HUES48 (cell line): ENCODE measurements at regions not wholly inside any gene's neighbourhood (a gene's known extent, or its start where the extent isn't known, plus 50 kb on each side); places are given as distances from the start of the nearest gene placed in this dataset.

ENCODE experiments used
- H3K27ac ChIP-seq: one replicate; pipeline ENCODE4 v1.7.0; 2013; ENCODE audit warnings: low read depth, low read length, inconsistent platforms
- H3K27me3 ChIP-seq: 2 replicates; pipeline ENCODE4 v1.6.1; 2013; ENCODE audit warnings: mild to moderate bottlenecking, low read length; ENCODE audit not compliant: control insufficient read depth, insufficient read depth
- H3K36me3 ChIP-seq: 2 replicates; pipeline ENCODE4 v1.6.1; 2013; ENCODE audit warnings: low read length; ENCODE audit not compliant: control insufficient read depth, insufficient read depth
- H3K4me1 ChIP-seq: 2 replicates; pipeline ENCODE4 v1.6.1; 2013; ENCODE audit warnings: mild to moderate bottlenecking, low read length; ENCODE audit not compliant: control insufficient read depth, insufficient read depth
- H3K4me3 ChIP-seq: 2 replicates; pipeline ENCODE4 v1.5.1; 2013; ENCODE audit warnings: mild to moderate bottlenecking, low read depth, low read length
- H3K9ac ChIP-seq: 2 replicates; pipeline ENCODE4 v1.6.1; 2013; ENCODE audit warnings: mild to moderate bottlenecking, low read depth, low read length, moderate library complexity
- H3K9me3 ChIP-seq: 2 replicates; pipeline ENCODE4 v1.6.1; 2013; ENCODE audit warnings: low read length; ENCODE audit not compliant: control insufficient read depth, insufficient read depth

DNA sequence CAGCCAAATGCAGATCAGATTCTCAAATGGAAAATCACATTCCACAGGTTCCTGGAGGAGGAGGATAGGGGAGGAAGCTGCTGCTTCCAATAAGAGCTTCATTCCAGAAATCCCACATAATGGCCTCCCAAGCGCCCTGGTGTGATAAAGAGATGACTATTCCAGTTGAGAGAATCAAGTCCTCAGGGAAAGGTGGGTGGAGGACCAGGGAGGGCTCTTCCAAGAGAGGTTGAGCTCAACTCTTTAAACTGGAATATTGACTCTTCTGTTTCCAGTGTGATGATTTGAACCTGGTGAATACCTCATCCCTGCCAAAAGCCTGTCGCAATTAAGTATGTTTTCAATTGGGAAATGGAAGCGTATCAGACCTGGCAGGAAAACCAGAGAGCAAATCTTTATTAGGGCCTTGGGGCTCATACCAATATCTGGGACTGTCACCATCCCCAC lies 81.4 kb upstream of the DYNLRB2 start:
- no peaks in the 10 kb centered on the region for H3K27me3 ChIP-seq
- H3K4me3 ChIP-seq: no peak overlapping the region
- no peaks in the 10 kb centered on the region for H3K36me3 ChIP-seq
- 0 out of 2 replicates have a peak, but pooled peaks cover 3% of the 10 kb centered on the region for H3K4me1 ChIP-seq
- H3K27ac ChIP-seq: no peak overlapping the region
- H3K9me3 ChIP-seq: no peaks in the 10 kb centered on the region
- no peak overlapping the region for H3K9ac ChIP-seq

DNA sequence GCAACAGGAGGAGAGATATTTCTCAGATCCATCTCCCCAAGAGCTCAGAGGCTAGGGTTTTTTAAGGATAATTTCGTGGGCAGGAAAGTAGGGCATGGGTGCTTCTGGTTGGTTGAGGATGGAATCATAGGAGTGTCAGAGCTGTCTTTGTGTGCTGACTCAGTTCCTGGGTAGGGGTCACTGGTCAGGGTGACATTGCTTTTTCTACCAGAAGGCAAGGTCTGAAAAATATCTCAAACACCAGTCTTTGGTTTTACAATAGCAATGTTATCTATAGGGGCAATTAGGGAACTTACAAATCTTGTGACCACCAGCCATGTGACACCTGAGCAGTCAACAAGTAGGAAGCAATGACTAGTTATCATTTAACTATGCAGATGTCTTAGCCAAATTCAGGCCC lies 82.9 kb upstream of the DYNLRB2 start:
- Histone ChIP-seq H3K27ac (no peak overlapping the region), H3K9me3 (no peaks in the 10 kb centered on the region), H3K36me3 (no peaks in the 10 kb centered on the region), H3K4me3 (no peak overlapping the region), H3K27me3 (no peaks in the 10 kb centered on the region), H3K9ac (no peak overlapping the region), H3K4me1 (0 out of 2 replicates have a peak, but pooled peaks cover 3% of the 10 kb centered on the region)

DNA sequence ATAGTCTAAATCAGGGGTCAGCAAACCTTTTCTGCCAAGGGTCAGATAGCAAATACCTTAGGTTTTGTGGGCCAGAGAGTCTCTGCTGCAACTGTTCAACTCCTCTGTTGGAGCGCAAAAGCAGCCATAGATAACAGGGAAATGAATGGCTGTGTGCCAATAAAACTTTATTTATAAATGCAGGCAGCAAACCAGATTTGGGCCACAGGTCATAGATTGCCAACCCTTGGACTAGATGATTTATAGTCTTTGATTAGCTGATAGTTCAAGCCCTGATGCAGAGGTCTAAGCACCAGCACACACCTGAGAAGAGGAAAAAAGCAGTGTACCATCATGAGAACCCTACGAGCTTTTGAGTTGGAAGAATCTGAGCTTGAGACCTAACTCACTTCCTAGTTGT lies 86.0 kb upstream of the DYNLRB2 start:
- H3K9ac ChIP-seq: no peak overlapping the region
- H3K4me1 ChIP-seq: 0 out of 2 replicates have a peak, but pooled peaks cover 3% of the 10 kb centered on the region
- no peaks in the 10 kb centered on the region for H3K27me3 ChIP-seq
- H3K4me3 ChIP-seq: no peak overlapping the region
- no peak overlapping the region for H3K27ac ChIP-seq
- H3K36me3 ChIP-seq: no peaks in the 10 kb centered on the region
- no peaks in the 10 kb centered on the region for H3K9me3 ChIP-seq

DNA sequence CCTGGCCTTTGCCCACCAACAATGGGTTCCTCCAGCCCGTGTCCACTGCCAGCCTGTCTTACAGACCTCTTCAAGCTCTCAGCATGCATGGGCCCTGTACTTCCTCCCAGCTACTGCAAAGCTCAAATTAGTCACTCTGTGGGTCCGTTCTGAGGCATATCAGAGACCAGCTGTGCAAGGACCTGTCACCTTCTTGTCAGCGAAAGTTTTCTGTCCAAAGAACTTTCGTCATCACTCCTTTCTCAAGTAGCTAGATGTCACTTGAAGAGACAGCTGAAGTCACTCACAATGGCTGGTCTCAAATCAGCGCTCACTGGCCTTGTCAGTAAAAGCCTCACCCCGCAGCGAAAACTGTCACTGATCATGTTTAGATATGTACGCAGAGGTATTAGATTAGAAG lies 91.4 kb upstream of the DYNLRB2 start:
- Histone ChIP-seq H3K27ac (no peak overlapping the region), H3K4me3 (no peak overlapping the region), H3K4me1 (no peaks in the 10 kb centered on the region), H3K36me3 (no peaks in the 10 kb centered on the region), H3K27me3 (no peaks in the 10 kb centered on the region), H3K9ac (no peak overlapping the region), H3K9me3 (no peaks in the 10 kb centered on the region)

DNA sequence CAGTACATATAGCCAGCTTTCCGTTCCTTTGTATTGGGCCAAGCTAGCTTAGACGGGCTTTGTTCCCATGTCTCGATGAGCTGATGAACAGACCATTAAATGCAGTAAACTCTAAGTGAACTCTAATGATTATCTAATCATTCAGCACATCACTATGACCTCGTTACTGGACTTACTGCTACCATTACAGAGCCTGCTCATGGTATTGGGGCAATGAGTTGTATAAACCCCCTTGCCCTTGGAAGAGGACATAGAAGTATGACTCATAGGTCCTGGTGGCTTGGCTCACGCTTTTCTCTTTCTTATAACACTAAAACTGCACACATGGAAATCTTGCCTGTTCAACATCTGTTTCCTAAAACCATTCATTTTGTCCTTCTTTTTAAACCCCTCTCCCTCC lies 93.6 kb upstream of the DYNLRB2 start:
- H3K4me3 ChIP-seq: no peak overlapping the region
- H3K27ac ChIP-seq: no peak overlapping the region
- H3K9ac ChIP-seq: no peak overlapping the region
- no peaks in the 10 kb centered on the region for H3K36me3 ChIP-seq
- H3K27me3 ChIP-seq: no peaks in the 10 kb centered on the region
- H3K9me3 ChIP-seq: no peaks in the 10 kb centered on the region
- no peaks in the 10 kb centered on the region for H3K4me1 ChIP-seq

DNA sequence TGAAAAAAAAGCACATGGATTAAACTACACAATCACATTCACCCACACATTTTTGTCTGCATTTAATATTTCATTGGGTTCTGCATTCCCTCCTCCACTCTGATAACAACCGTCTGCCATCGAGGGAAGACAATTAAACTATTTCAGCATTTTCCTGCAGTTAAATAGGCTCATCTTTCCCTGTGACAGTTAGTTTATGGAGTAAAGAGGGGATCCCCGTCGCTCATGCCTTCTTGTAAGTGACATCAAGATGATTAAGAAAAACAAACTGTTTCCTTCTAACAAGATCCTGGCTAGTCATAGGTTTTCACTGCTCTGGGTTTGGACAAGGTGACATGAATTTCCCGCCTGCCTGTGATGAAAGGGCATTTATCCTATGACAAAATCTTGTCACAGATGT lies 98.0 kb upstream of the DYNLRB2 start:
- Histone ChIP-seq H3K4me1 (no peaks in the 10 kb centered on the region), H3K36me3 (no peaks in the 10 kb centered on the region), H3K4me3 (no peak overlapping the region), H3K27me3 (no peaks in the 10 kb centered on the region; the same call in 1 of the 2 replicates), H3K9ac (no peak overlapping the region), H3K9me3 (no peaks in the 10 kb centered on the region), H3K27ac (no peak overlapping the region)

DNA sequence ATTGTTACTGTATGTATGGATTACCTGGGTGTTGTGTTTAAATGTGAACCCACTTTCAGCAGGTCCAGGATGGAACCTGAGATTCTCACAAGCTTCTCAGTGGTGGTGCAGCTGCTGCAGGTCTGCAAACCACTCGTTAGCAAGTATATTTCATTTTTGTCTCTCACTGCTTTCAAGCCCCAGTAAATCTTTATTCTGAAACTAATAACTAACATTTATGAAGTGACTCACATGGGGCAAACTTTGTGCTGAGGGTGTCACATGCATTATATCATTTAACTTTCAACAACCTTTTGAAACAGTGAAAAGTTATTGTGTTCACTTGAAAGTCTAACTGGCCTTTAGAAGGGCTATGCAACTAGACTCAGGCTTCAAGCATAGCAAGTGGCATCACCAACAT lies 98.9 kb upstream of the DYNLRB2 start:
- Histone ChIP-seq H3K36me3 (no peaks in the 10 kb centered on the region), H3K9ac (no peak overlapping the region), H3K27me3 (no peaks in the 10 kb centered on the region; the same call in 1 of the 2 replicates), H3K9me3 (no peaks in the 10 kb centered on the region), H3K27ac (no peak overlapping the region), H3K4me3 (no peak overlapping the region), H3K4me1 (no peaks in the 10 kb centered on the region)

DNA sequence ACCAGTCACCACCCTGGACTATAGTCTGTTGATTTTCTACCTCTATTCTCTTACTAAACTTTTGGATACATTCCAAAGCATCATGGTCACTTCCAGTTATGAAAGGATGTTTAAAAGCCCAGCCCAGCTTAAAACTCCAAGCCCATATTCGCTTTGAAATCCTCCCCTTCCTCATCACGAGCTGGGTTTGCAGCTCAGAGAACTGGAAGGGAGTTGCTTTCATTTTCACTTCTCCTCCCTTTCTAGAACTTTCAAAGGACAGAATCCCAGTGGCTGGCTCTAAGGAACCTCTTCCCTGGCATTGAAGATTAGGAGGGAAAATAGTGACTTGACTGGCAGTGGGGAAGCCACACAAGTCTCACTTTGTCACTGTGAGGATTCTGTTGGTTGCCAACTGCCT lies 100.1 kb upstream of the DYNLRB2 start:
- Histone ChIP-seq H3K27me3 (no peaks in the 10 kb centered on the region; the same call in 1 of the 2 replicates), H3K27ac (no peak overlapping the region)

DNA sequence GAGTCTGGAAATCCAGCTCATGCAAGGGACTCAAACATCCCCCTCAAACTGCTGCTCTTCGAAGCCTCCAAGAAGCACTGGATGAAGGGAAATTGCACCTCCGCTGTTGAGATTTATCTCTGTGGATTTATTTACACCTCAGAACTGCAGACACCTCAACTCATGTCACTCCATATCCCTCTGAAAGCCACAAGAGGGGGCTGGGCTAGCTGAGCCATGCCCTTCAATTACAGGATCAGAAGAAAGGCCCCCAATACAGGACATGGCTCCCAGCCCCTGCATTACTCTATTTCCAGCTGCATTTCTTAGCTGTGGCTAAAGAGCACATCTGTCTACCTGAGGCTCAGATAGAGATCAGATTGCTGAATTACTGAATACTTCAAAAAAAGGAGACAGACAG lies 103.1 kb upstream of the DYNLRB2 start:
- Histone ChIP-seq H3K27me3 (no peaks in the 10 kb centered on the region; the same call in 1 of the 2 replicates), H3K9me3 (no peaks in the 10 kb centered on the region), H3K27ac (no peak overlapping the region), H3K4me3 (no peak overlapping the region), H3K9ac (no peak overlapping the region), H3K4me1 (no peaks in the 10 kb centered on the region), H3K36me3 (no peaks in the 10 kb centered on the region)

More for the DNA sequence above, 100.1 kb upstream of the DYNLRB2 start:
- H3K4me1 ChIP-seq: no peaks in the 10 kb centered on the region
- no peaks in the 10 kb centered on the region for H3K36me3 ChIP-seq
- no peak overlapping the region for H3K4me3 ChIP-seq
- H3K9ac ChIP-seq: no peak overlapping the region
- H3K9me3 ChIP-seq: no peaks in the 10 kb centered on the region

DNA sequence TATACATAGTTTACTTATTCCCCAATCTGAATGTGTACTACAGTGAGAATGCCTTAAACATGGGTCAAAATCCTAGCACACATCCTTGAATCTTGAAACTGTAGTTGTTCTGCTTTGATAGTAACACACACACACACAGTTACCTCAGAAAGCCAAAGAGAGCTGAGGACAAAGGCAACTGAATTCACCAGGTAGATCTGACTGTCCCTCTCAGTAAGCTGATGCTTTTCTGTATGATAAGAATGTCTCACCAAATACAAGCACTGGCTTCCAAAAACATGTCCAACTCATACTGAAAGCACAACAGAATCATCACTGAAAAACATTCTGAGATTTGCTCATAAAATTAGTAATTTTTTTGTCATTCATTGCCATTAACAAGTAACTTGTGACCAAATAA lies 104.3 kb upstream of the DYNLRB2 start:
- H3K4me3 ChIP-seq: no peak overlapping the region
- H3K27me3 ChIP-seq: no peaks in the 10 kb centered on the region; the same call in 1 of the 2 replicates
- H3K36me3 ChIP-seq: no peaks in the 10 kb centered on the region
- H3K9ac ChIP-seq: no peak overlapping the region
- no peaks in the 10 kb centered on the region for H3K4me1 ChIP-seq
- H3K27ac ChIP-seq: no peak overlapping the region
- no peaks in the 10 kb centered on the region for H3K9me3 ChIP-seq

DNA sequence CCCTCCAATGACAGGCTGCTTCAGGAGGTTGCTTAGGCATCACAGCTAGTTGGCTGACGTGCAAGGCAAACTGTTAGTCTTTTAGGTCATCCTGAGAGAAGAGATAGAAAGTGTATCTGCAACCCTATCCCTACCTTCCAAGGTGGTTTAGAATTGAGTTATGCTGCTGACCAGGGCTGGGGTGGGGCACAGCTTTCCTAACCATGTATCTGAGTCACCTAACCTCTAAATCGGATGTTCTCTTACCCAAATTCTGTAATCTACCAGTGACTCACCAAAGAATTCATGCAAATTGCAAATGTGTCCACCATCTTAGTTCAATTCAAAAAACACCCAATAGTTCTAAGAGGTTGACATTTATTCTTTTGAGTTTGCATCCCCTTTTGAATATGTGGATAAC lies 107.2 kb upstream of the DYNLRB2 start:
- Histone ChIP-seq H3K27me3 (no peaks in the 10 kb centered on the region), H3K9ac (no peak overlapping the region), H3K4me3 (no peak overlapping the region), H3K4me1 (no peaks in the 10 kb centered on the region), H3K9me3 (no peaks in the 10 kb centered on the region), H3K36me3 (no peaks in the 10 kb centered on the region), H3K27ac (no peak overlapping the region)

DNA sequence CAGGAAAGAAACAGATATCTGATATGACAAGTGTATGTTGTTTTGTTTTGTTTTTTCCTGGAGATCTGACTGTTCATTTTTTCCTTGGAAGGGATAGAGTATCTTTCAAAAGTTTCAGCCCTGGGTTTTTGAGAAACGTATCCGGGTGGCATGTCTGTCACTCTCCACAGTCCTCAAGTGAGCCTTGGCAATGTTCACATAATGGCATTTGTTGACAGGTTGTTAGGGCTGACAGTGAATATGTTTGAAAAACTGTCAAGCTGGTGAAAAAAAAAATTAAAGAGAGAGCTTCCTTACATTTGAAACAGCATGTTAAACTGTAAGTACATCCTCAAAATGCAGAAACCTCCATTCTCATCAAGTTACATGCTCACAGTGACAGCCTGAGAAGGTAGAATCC lies 113.0 kb upstream of the DYNLRB2 start:
- Histone ChIP-seq H3K9ac (no peak overlapping the region), H3K4me3 (no peak overlapping the region), H3K4me1 (no peaks in the 10 kb centered on the region), H3K36me3 (no peaks in the 10 kb centered on the region), H3K27ac (no peak overlapping the region), H3K27me3 (no peaks in the 10 kb centered on the region), H3K9me3 (no peaks in the 10 kb centered on the region)
